ENCODE measurements at regions not wholly inside any gene's neighbourhood (a gene's known extent, or its start where the extent isn't known, plus 50 kb on each side); places are given as distances from the start of the nearest gene placed in this dataset.

- TF ChIP-seq CTCF (IDR thresholded peaks at IDR 0.05; ENCODE audit: extremely low read depth, missing control alignments), result no peak
- DNase-seq (ENCODE audit: low spot score), result no peak
Observed at GRCh38 chr19:31164791-31165251, 184.4 kb downstream of the TSHZ3 start.

- no peak for DNase-seq (ENCODE audit: low spot score)
- no peak for TF ChIP-seq CTCF (IDR thresholded peaks at IDR 0.05; ENCODE audit: extremely low read depth, missing control alignments)
Observed at GRCh38 chr19:31160336-31160926, 188.8 kb downstream of the TSHZ3 start.

GRCh38 chr19:31154021-31154420 lies 195.2 kb downstream of the TSHZ3 start:
- no peak for TF ChIP-seq CTCF (IDR thresholded peaks at IDR 0.05; ENCODE audit: extremely low read depth, missing control alignments)
- DNase-seq (ENCODE audit: low spot score), result no peak

GRCh38 chr19:31152906-31153305 lies 196.3 kb downstream of the TSHZ3 start:
- no peak for TF ChIP-seq CTCF (IDR thresholded peaks at IDR 0.05; ENCODE audit: extremely low read depth, missing control alignments)
- DNase-seq (ENCODE audit: low spot score), result no peak

- no peak for TF ChIP-seq CTCF (IDR thresholded peaks at IDR 0.05; ENCODE audit: extremely low read depth, missing control alignments)
Observed at GRCh38 chr19:31149441-31149941, 199.7 kb downstream of the TSHZ3 start.

GRCh38 chr19:31148671-31149070 lies 200.6 kb downstream of the TSHZ3 start:
- DNase-seq (ENCODE audit: low spot score), result no peak
- no peak for TF ChIP-seq CTCF (IDR thresholded peaks at IDR 0.05; ENCODE audit: extremely low read depth, missing control alignments)

More at GRCh38 chr19:31149441-31149941, 199.7 kb downstream of the TSHZ3 start:
- DNase-seq (ENCODE audit: low spot score), result no peak

GRCh38 chr19:31147234-31147633 lies 202.0 kb downstream of the TSHZ3 start:
- DNase-seq (ENCODE audit: low spot score), result no peak
- TF ChIP-seq CTCF (IDR thresholded peaks at IDR 0.05; ENCODE audit: extremely low read depth, missing control alignments), result no peak
